ENCODE measurements at regions not wholly inside any gene's neighbourhood (a gene's known extent, or its start where the extent isn't known, plus 50 kb on each side); places are given as distances from the start of the nearest gene placed in this dataset.

GRCh38 chr4:126784966-126785580 is 847.7 kb upstream of the INTU start:
- no peaks in the 10 kb centered on the region for H3K4me1 ChIP-seq (ENCODE audit: low read depth)
- no peaks in the 10 kb centered on the region for H3K36me3 ChIP-seq (ENCODE audit: low read depth)
- H3K4me3 ChIP-seq = no peak overlapping the region
- no peak for ATAC-seq
- no peak for TF ChIP-seq CTCF (IDR thresholded peaks at IDR 0.05)
- intact Hi-C loops (cut with DNase I, micrococcal nuclease) = no loop called here
- H3K9me3 ChIP-seq = no peaks in the 10 kb centered on the region
- DNase-seq = no peak

GRCh38 chr4:126790633-126791032 is 842.1 kb upstream of the INTU start:
- no peak for TF ChIP-seq CTCF (IDR thresholded peaks at IDR 0.05)
- Histone ChIP-seq H3K9me3 (no peaks in the 10 kb centered on the region), H3K36me3 (ENCODE audit: low read depth) (no peaks in the 10 kb centered on the region), H3K4me3 (no peak overlapping the region), H3K4me1 (ENCODE audit: low read depth) (no peaks in the 10 kb centered on the region)
- DNase-seq (no peak), ATAC-seq (no peak)
- intact Hi-C loops (cut with DNase I, micrococcal nuclease) = no loop called here

GRCh38 chr4:126794363-126794762 is 838.4 kb upstream of the INTU start:
- H3K36me3 ChIP-seq (ENCODE audit: low read depth) = no peaks in the 10 kb centered on the region
- intact Hi-C loops (cut with DNase I, micrococcal nuclease) = no loop called here
- TF ChIP-seq CTCF (IDR thresholded peaks at IDR 0.05) = no peak
- no peak overlapping the region for H3K4me3 ChIP-seq
- no peaks in the 10 kb centered on the region for H3K4me1 ChIP-seq (ENCODE audit: low read depth)
- no peaks in the 10 kb centered on the region for H3K9me3 ChIP-seq
- no peak for ATAC-seq
- no peak for DNase-seq

GRCh38 chr4:126798214-126798613 is 834.5 kb upstream of the INTU start:
- H3K4me3 ChIP-seq = no peak overlapping the region
- intact Hi-C loops (cut with DNase I, micrococcal nuclease) = no loop called here
- ATAC-seq (no peak), DNase-seq (no peak)
- no peak for TF ChIP-seq CTCF (IDR thresholded peaks at IDR 0.05)
- H3K9me3 ChIP-seq = no peaks in the 10 kb centered on the region
- H3K4me1 ChIP-seq (ENCODE audit: low read depth) = no peaks in the 10 kb centered on the region
- no peaks in the 10 kb centered on the region for H3K36me3 ChIP-seq (ENCODE audit: low read depth)

DNA sequence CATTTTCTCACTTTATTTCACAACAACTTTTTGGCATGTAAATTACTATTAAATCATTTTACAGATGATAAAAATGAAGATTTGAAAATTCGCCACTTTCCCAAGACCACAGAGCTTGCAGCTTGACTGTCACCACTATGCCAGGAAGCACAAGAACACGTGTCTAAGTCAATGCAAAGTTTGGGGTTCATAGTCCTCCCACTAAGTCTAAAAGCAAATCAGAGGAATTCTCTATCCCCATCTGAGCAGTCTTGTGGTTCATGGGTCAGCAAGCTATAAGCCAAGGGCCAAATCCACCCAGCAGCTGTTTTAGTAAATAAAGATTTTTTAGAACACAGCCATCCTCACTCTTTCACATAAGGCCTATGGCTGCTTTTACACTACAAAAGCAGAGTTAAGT is 833.3 kb upstream of the INTU start:
- Histone ChIP-seq H3K4me1 (ENCODE audit: low read depth) (no peaks in the 10 kb centered on the region), H3K36me3 (ENCODE audit: low read depth) (no peaks in the 10 kb centered on the region), H3K9me3 (no peaks in the 10 kb centered on the region), H3K4me3 (no peak overlapping the region)
- no peak for ATAC-seq
- no peak for TF ChIP-seq CTCF (IDR thresholded peaks at IDR 0.05)
- DNase-seq = no peak
- intact Hi-C loops (cut with DNase I, micrococcal nuclease) = no loop called here
